ENCODE measurements at regions not wholly inside any gene's neighbourhood (a gene's known extent, or its start where the extent isn't known, plus 50 kb on each side); places are given as distances from the start of the nearest gene placed in this dataset.
A peak's percentile ranks its signal among the peaks of the same experiment; 100 is the strongest.

DNA sequence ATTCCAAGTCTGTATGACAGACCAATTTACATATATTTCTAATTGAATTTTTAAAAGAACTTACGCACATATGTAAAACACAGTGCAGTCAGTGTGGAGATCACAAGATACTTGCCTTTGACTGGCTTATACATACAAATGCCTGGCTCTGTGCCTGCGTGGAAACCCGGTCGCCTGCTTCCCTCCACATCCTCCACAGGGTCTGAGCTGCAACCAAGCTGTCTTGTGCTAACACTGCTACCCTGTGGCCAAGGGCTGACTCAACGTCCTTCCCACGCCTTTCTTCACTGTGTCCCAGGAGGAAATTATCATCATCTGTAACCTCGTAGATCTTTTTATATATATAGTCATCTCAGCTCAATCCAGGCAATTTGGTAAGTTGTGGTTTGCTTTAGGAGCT, 117.0 kb downstream of the WNT7A start:
- no peak for TF ChIP-seq RFX5 (IDR thresholded peaks at IDR 0.05; ENCODE audit: low read length)
- no peak for TF ChIP-seq TCF12 (IDR thresholded peaks at IDR 0.05)
- TF ChIP-seq CHD2 (IDR thresholded peaks at IDR 0.05; ENCODE audit: low read length, partially characterized antibody) = no peak
- TF ChIP-seq SMC3 (IDR thresholded peaks at IDR 0.05; ENCODE audit: low read depth, low read length) = no peak
- TF ChIP-seq EZH2phosphoT487 (IDR thresholded peaks at IDR 0.05; ENCODE audit: borderline replicate concordance, low read depth) = no peak
- no peak for TF ChIP-seq TAF1 (IDR thresholded peaks at IDR 0.05; ENCODE audit: borderline replicate concordance, low read depth, low read length)
- no peak for TF ChIP-seq FOXJ3 (CRISPR knock-in tag; IDR thresholded peaks at IDR 0.05)
- no peak for TF ChIP-seq MEF2A (IDR thresholded peaks at IDR 0.05; ENCODE audit: borderline replicate concordance, low read depth)
- TF ChIP-seq SIN3A (IDR thresholded peaks at IDR 0.05; ENCODE audit: borderline replicate concordance, low read depth, low read length) = no peak
- no peak for TF ChIP-seq FOSL2 (IDR thresholded peaks at IDR 0.05; ENCODE audit: borderline replicate concordance, low read depth)
- TF ChIP-seq, protein P1, sequence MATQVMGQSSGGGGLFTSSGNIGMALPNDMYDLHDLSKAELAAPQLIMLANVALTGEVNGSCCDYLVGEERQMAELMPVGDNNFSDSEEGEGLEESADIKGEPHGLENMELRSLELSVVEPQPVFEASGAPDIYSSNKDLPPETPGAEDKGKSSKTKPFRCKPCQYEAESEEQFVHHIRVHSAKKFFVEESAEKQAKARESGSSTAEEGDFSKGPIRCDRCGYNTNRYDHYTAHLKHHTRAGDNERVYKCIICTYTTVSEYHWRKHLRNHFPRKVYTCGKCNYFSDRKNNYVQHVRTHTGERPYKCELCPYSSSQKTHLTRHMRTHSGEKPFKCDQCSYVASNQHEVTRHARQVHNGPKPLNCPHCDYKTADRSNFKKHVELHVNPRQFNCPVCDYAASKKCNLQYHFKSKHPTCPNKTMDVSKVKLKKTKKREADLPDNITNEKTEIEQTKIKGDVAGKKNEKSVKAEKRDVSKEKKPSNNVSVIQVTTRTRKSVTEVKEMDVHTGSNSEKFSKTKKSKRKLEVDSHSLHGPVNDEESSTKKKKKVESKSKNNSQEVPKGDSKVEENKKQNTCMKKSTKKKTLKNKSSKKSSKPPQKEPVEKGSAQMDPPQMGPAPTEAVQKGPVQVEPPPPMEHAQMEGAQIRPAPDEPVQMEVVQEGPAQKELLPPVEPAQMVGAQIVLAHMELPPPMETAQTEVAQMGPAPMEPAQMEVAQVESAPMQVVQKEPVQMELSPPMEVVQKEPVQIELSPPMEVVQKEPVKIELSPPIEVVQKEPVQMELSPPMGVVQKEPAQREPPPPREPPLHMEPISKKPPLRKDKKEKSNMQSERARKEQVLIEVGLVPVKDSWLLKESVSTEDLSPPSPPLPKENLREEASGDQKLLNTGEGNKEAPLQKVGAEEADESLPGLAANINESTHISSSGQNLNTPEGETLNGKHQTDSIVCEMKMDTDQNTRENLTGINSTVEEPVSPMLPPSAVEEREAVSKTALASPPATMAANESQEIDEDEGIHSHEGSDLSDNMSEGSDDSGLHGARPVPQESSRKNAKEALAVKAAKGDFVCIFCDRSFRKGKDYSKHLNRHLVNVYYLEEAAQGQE (IDR thresholded peaks at IDR 0.05; ENCODE audit: low read depth, low read length) = no peak
- no peak for TF ChIP-seq NRF1 (IDR thresholded peaks at IDR 0.05; ENCODE audit: low read depth, low read length)
- no peak for TF ChIP-seq ELF1 (IDR thresholded peaks at IDR 0.05)
- no peak for TF ChIP-seq RCOR1 (IDR thresholded peaks at IDR 0.05; ENCODE audit: low read length)
- TF ChIP-seq NFIC (IDR thresholded peaks at IDR 0.05; ENCODE audit: borderline replicate concordance) = no peak
- TF ChIP-seq, protein P2, sequence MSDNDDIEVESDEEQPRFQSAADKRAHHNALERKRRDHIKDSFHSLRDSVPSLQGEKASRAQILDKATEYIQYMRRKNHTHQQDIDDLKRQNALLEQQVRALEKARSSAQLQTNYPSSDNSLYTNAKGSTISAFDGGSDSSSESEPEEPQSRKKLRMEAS (IDR thresholded peaks at IDR 0.05; ENCODE audit: low read depth) = no peak
- peaks cover 0 to 5% of the 10 kb centered on the region in 2 experiments; a peak in 1 of 4 replicates for H3K4me1 ChIP-seq (ENCODE audit: control insufficient read depth in 1 of 2, insufficient read depth in 2 of 2, low read depth in 1 of 2, low read length in 1 of 2)
- H3K9me2 ChIP-seq = no peaks in the 10 kb centered on the region
- peak; percentile 5 for DNase-seq
- ChIA-PET CTCF (interaction anchor here (1.4 kb wide), 1 partner anchor 18 kb away, joined by 4 read pairs; no protein-coding TSS in a partner anchor), POLR2A (no interaction called here)
- no peak overlapping the region for H3K4me3 ChIP-seq (ENCODE audit: low read depth in 2 of 2, low read length in 1 of 2)
- H3K79me2 ChIP-seq (ENCODE audit: insufficient read depth) = no peaks in the 10 kb centered on the region
- 31% methylated on average over 7 of the region's 7 CpGs for WGBS (ENCODE audit: low lambda C conversion rate)
- H3K36me3 ChIP-seq (replicated peaks in 1 of 2; ENCODE audit: control insufficient read depth in 1 of 2, insufficient read depth in 2 of 2, low read length in 1 of 2) = no peaks in the 10 kb centered on the region
- H3K27me3 ChIP-seq (ENCODE audit: insufficient read depth) = no peaks in the 10 kb centered on the region
- no peaks in the 10 kb centered on the region for H3F3A ChIP-seq (replicated peaks; ENCODE audit: insufficient read depth)
- H3K27ac ChIP-seq (ENCODE audit: low read depth in 2 of 2, low read length in 1 of 2) = no peak overlapping the region
- no peak overlapping the region for H3K9ac ChIP-seq
- H3K9me3 ChIP-seq = no peaks in the 10 kb centered on the region
- H3K4me2 ChIP-seq = no peak overlapping the region
- no peak overlapping the region for H2AFZ ChIP-seq (ENCODE audit: low read depth)
- H4K20me1 ChIP-seq (ENCODE audit: insufficient read depth) = no peaks in the 10 kb centered on the region

DNA sequence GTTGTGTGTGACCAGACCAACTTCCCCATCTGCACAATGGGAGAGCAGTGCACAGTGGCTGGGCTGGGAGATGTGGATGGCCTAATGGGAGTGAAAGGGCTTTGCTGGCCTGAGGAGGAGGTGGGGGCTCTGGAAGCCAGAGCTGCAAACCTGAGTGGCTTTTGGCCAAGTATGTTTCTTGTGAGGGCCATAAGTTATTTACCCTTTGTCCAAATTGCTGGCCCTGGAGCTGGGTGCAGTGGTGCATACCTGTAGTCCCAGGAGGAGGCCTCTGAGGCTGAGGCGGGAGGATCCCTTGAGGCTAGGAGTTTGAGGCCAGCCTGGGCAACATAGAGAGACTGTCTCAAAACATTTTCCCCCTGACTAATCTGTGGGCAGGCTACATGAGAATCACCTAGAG, 129.1 kb downstream of the WNT7A start:
- no peak overlapping the region for H3K4me2 ChIP-seq
- H3K27me3 ChIP-seq (ENCODE audit: insufficient read depth) = no peaks in the 10 kb centered on the region
- TF ChIP-seq RFX5 (IDR thresholded peaks at IDR 0.05; ENCODE audit: low read length) (no peak), FOXJ3 (CRISPR knock-in tag; IDR thresholded peaks at IDR 0.05) (no peak), GABPA (IDR thresholded peaks at IDR 0.05; ENCODE audit: low read depth) (no peak), RXRA (IDR thresholded peaks at IDR 0.05; ENCODE audit: borderline replicate concordance, low read depth) (no peak), YY1 (IDR thresholded peaks at IDR 0.05; ENCODE audit: low read depth) (no peak), EP300 (IDR thresholded peaks at IDR 0.05; ENCODE audit: borderline replicate concordance in 1 of 2, low read depth in 1 of 2, low read length in 1 of 2) (no peak), RCOR1 (IDR thresholded peaks at IDR 0.05; ENCODE audit: low read length) (no peak), CHD2 (IDR thresholded peaks at IDR 0.05; ENCODE audit: low read length, partially characterized antibody) (no peak), ELF1 (IDR thresholded peaks at IDR 0.05) (no peak)
- TF ChIP-seq, protein P3, sequence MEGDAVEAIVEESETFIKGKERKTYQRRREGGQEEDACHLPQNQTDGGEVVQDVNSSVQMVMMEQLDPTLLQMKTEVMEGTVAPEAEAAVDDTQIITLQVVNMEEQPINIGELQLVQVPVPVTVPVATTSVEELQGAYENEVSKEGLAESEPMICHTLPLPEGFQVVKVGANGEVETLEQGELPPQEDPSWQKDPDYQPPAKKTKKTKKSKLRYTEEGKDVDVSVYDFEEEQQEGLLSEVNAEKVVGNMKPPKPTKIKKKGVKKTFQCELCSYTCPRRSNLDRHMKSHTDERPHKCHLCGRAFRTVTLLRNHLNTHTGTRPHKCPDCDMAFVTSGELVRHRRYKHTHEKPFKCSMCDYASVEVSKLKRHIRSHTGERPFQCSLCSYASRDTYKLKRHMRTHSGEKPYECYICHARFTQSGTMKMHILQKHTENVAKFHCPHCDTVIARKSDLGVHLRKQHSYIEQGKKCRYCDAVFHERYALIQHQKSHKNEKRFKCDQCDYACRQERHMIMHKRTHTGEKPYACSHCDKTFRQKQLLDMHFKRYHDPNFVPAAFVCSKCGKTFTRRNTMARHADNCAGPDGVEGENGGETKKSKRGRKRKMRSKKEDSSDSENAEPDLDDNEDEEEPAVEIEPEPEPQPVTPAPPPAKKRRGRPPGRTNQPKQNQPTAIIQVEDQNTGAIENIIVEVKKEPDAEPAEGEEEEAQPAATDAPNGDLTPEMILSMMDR (IDR thresholded peaks at IDR 0.05) = no peak
- TF ChIP-seq, protein P4, sequence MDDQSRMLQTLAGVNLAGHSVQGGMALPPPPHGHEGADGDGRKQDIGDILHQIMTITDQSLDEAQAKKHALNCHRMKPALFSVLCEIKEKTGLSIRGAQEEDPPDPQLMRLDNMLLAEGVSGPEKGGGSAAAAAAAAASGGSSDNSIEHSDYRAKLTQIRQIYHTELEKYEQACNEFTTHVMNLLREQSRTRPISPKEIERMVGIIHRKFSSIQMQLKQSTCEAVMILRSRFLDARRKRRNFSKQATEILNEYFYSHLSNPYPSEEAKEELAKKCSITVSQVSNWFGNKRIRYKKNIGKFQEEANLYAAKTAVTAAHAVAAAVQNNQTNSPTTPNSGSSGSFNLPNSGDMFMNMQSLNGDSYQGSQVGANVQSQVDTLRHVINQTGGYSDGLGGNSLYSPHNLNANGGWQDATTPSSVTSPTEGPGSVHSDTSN (IDR thresholded peaks at IDR 0.05) = no peak
- no peak for DNase-seq
- no peaks in the 10 kb centered on the region for H3K9me3 ChIP-seq
- ChIA-PET POLR2A (no interaction called here), CTCF (interaction anchor here (1.6 to 2.2 kb wide), 2 partner anchors 93 to 135 kb away, joined by 4 to 9 read pairs; no protein-coding TSS in a partner anchor)
- no peaks in the 10 kb centered on the region for H4K20me1 ChIP-seq (ENCODE audit: insufficient read depth)
- H2AFZ ChIP-seq (ENCODE audit: low read depth) = no peak overlapping the region
- H3K36me3 ChIP-seq (replicated peaks in 1 of 2; ENCODE audit: control insufficient read depth in 1 of 2, insufficient read depth in 2 of 2, low read length in 1 of 2) = no peaks in the 10 kb centered on the region
- no peak overlapping the region for H3K4me3 ChIP-seq (ENCODE audit: low read depth in 2 of 2, low read length in 1 of 2)
- 70% methylated on average over 1 of the region's 1 CpG for WGBS (ENCODE audit: low lambda C conversion rate)
- no peaks in the 10 kb centered on the region for H3K9me2 ChIP-seq
- no peaks in the 10 kb centered on the region for H3F3A ChIP-seq (replicated peaks; ENCODE audit: insufficient read depth)
- H3K4me1 ChIP-seq (ENCODE audit: control insufficient read depth in 1 of 2, insufficient read depth in 2 of 2, low read depth in 1 of 2, low read length in 1 of 2) = peaks cover 0 to 15% of the 10 kb centered on the region in 2 experiments; a peak in 2 of 4 replicates
- no peaks in the 10 kb centered on the region for H3K79me2 ChIP-seq (ENCODE audit: insufficient read depth)
- H3K27ac ChIP-seq (ENCODE audit: low read depth in 2 of 2, low read length in 1 of 2) = no peak overlapping the region
- no peak overlapping the region for H3K9ac ChIP-seq
